Gastroesophageal sphincter (tissue), 3 donors: ENCODE measurements at regions not wholly inside any gene's neighbourhood (a gene's known extent, or its start where the extent isn't known, plus 50 kb on each side); places are given as distances from the start of the nearest gene placed in this dataset.

ENCODE experiments used
- CTCF ChIP-seq, 4 experiments: fragments of 200-600 bp in 2 of 4; fragments of 450-650 bp in 2 of 4; sonication (generic) in 1 of 4; IDR thresholded peaks; one replicate each; pipeline ENCODE4 v1.5.1; 2017 to 2019; ENCODE audit warnings: antibody characterized with exemption in 4 of 4, mild to moderate bottlenecking in 2 of 4, moderate library complexity in 2 of 4
- EP300 ChIP-seq: sonication (generic); formaldehyde crosslinking; IDR thresholded peaks from one replicate; pipeline ENCODE4 v1.6.1; 2017; ENCODE audit warnings: antibody characterized with exemption, mild to moderate bottlenecking
- POLR2A ChIP-seq, 2 donors: fragments of 450-650 bp; IDR thresholded peaks; one replicate each; pipeline ENCODE4 v1.6.1; 2017; ENCODE audit warnings: antibody characterized with exemption in 2 of 2, mild to moderate bottlenecking in 2 of 2, moderate library complexity in 1 of 2
- POLR2AphosphoS5 ChIP-seq: sonication (generic); formaldehyde crosslinking; IDR thresholded peaks from one replicate; pipeline ENCODE4 v1.6.1; 2017; ENCODE audit warnings: antibody characterized with exemption

DNA sequence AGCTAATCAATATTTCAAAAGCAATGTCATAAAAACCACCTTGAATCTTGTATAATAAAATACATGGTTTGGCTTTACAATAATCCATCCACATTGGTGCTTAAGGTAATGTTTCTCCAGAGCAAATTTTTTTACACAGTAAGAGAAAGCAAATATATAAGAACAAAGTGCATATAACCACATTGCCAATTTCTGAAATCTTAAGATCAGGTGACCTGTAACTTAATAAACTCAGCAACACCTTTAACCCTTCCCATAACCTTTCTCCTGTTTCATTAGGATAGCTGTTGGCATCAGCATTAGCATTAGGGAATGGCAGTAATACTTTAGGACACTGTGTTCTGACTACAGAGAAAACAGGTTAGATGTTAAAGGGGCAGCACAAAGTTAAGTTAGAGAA is 155.9 kb upstream of the SEMA3D start:
- TF ChIP-seq CTCF (IDR thresholded peaks at IDR 0.05) (no peak), POLR2AphosphoS5 (no peak), POLR2A (IDR thresholded peaks at IDR 0.05) (no peak), EP300 (no peak)
